IPS-18c (cell line): ENCODE measurements at regions not wholly inside any gene's neighbourhood (a gene's known extent, or its start where the extent isn't known, plus 50 kb on each side); places are given as distances from the start of the nearest gene placed in this dataset.

Experiments
- H3K4me3 ChIP-seq: 2 replicates; pipeline ENCODE4 v1.7.0; 2013; ENCODE audit warnings: low read depth, mild to moderate bottlenecking, low read length, moderate library complexity; ENCODE audit not compliant: insufficient read depth
- H3K9me3 ChIP-seq: one replicate; pipeline ENCODE4 v1.6.1; 2013; ENCODE audit warnings: mild to moderate bottlenecking, low read length, moderate library complexity; ENCODE audit not compliant: control insufficient read depth, insufficient read depth

GRCh38 chr7:15795393-15795792 is 108.9 kb upstream of the MEOX2 start:
- H3K9me3 ChIP-seq: no peaks in the 10 kb centered on the region
- no peak overlapping the region for H3K4me3 ChIP-seq

GRCh38 chr7:15794801-15795200 is 108.3 kb upstream of the MEOX2 start:
- H3K9me3 ChIP-seq: no peaks in the 10 kb centered on the region
- no peak overlapping the region for H3K4me3 ChIP-seq

- H3K9me3 ChIP-seq: no peaks in the 10 kb centered on the region
- H3K4me3 ChIP-seq: no peak overlapping the region
Measured at GRCh38 chr7:15784694-15785030, 98.2 kb upstream of the MEOX2 start.

- no peaks in the 10 kb centered on the region for H3K9me3 ChIP-seq
- H3K4me3 ChIP-seq: no peak overlapping the region
Measured at GRCh38 chr7:15783987-15784693, 97.7 kb upstream of the MEOX2 start.

DNA sequence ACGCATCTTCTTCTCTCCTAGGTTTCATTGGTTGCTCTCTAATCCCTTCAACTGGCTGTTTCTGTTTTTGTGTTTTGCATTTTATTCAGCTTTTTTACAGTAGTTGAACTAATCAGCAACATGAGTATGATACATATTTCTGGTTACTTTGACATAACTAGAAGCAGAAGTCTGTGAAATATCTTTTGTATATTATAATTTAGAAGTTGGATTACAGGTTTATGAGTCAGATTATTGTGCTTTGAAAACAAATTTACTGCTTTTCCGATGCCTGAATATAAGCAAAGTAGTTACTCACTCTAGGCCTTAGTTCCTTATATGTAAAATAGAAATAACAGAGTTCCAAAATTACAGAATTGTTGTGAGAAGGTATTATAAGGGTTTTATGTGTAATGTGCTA is 96.2 kb upstream of the MEOX2 start:
- no peak overlapping the region for H3K4me3 ChIP-seq
- no peaks in the 10 kb centered on the region for H3K9me3 ChIP-seq

DNA sequence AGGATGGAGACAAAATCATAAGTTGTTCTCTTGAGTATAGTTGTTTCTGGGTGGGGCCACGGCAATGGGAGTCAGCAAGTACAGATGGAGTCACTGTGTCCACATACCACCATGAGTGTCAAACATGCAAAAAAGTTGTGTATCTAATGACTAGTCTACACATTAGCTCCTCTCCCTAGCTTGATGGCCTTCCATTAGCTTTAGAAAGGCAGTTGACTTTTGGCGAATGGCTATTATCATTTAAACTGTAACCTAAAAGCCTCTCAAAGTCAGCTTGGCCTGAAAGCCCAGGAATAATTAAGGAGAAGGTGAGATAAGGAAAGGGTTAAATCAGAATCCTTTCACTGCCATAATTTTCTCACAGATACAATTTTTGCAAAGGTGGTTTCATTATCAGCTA is 95.5 kb upstream of the MEOX2 start:
- H3K9me3 ChIP-seq: no peaks in the 10 kb centered on the region
- H3K4me3 ChIP-seq: no peak overlapping the region

DNA sequence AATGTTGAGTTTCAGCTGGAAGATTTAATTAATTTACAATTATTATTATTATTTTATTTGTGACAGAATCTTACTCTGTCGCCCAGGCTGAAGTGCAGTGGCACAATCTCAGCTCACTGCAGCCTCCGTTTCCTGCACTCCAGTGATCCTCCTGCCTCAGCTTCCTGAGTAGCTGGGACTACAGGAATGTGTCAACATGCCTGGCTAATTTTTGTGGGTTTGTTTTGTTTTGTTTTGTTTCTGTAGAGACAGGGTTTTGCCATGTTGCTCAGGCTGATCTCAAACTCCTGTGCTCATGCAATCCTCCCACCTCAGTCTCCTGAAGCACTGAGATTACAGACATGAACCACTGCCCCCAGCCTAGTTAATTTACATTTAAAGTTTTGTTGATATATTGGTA is 93.8 kb upstream of the MEOX2 start:
- Histone ChIP-seq H3K4me3 (no peak overlapping the region), H3K9me3 (no peaks in the 10 kb centered on the region)

- Histone ChIP-seq H3K4me3 (no peak overlapping the region), H3K9me3 (no peaks in the 10 kb centered on the region)
Measured at GRCh38 chr7:15778191-15778590, 91.7 kb upstream of the MEOX2 start.

GRCh38 chr7:15765753-15766152 is 79.3 kb upstream of the MEOX2 start:
- Histone ChIP-seq H3K9me3 (no peaks in the 10 kb centered on the region), H3K4me3 (no peak overlapping the region)

DNA sequence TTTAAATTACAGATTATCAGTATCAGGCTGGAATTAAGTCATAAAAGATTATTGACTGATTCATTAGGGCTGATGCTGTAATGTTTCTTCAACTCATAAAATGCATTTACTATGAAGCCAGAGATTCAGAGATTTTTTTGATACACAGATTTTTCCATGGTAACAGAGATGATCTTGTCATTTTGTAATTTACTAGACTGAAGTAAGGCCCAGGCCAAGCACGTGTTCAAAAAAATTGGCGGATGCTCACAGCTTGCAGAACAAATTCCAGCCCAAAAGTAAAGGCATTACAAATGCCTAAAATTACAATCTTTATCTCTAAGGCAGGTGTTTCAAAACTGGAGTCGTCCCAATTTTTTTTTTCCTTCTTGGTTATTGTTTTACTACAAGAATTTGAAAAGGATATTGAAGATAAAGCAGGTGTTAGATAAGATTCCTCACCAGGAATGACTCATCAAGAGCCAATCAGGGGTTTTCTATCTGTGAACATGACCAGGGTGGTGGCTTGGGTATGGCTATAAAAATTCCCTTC is 78.4 kb upstream of the MEOX2 start:
- Histone ChIP-seq H3K4me3 (no peak overlapping the region), H3K9me3 (no peaks in the 10 kb centered on the region)

DNA sequence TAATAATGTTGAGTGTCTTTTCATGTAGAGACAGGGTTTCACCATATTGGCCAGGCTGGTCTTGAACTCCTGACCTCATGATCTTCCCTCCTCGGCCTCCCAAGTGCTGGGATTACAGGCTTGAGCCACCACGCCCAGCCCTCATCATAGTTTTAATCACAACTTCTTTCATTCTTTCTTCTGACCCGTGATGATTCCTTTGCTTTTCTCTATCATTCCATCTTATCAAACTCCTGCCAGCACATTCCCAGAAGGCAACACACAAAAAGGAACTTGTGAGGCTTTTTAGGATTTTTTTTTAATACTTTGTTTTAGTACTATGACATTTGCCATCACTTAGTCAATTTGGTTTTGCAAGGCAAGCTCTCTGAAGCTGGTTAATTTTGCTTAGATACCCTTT is 77.5 kb upstream of the MEOX2 start:
- Histone ChIP-seq H3K4me3 (no peak overlapping the region), H3K9me3 (no peaks in the 10 kb centered on the region)

GRCh38 chr7:15757041-15758000 is 70.8 kb upstream of the MEOX2 start:
- Histone ChIP-seq H3K4me3 (no peak overlapping the region), H3K9me3 (no peaks in the 10 kb centered on the region)

- no peaks in the 10 kb centered on the region for H3K9me3 ChIP-seq
- no peak overlapping the region for H3K4me3 ChIP-seq
Measured at GRCh38 chr7:15755061-15755460, 68.6 kb upstream of the MEOX2 start.

GRCh38 chr7:15753887-15754579 is 67.5 kb upstream of the MEOX2 start:
- no peaks in the 10 kb centered on the region for H3K9me3 ChIP-seq
- no peak overlapping the region for H3K4me3 ChIP-seq

DNA sequence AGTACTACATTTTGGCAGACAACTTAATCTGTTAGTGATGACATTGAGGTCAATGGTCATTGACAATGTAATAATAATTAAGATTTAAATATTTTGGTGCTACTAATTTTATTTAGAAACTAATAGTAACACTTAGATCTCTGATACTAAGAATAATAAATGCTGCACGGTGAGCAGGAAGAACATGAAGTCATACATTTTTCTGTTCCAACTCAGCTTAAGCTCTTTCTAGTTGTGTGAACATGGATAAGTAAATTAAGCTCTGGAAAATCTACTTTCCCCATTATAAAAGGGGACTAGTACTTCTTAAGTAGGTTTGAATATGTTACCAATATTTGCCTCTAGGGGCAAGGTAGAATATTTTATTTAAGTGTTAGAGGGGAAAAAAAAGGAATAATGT is 65.9 kb upstream of the MEOX2 start:
- H3K4me3 ChIP-seq: no peak overlapping the region
- H3K9me3 ChIP-seq: no peaks in the 10 kb centered on the region

GRCh38 chr7:15751191-15751701 is 64.8 kb upstream of the MEOX2 start:
- H3K9me3 ChIP-seq: no peaks in the 10 kb centered on the region
- H3K4me3 ChIP-seq: no peak overlapping the region

DNA sequence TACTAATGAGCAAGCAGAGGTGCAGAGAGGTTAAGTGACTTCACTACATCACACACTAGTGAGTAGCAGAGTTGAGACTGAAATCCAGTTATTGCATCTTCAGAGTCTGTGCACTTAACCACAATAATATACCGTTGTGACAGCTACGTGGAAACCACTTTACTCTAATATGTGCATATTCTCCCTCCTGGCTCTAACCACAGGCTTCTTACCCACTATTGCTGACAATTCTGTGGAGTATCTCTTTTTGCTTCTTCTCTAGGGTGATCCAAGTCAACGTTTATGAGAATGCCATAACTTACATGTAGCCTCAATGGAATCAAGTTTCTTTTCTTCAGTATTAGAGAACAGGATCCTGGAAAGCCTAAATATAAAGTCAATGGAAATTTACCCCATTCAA is 64.2 kb upstream of the MEOX2 start:
- H3K4me3 ChIP-seq: no peak overlapping the region
- no peaks in the 10 kb centered on the region for H3K9me3 ChIP-seq
